EH (cell line): ENCODE measurements at regions not wholly inside any gene's neighbourhood (a gene's known extent, or its start where the extent isn't known, plus 50 kb on each side); places are given as distances from the start of the nearest gene placed in this dataset.

ENCODE experiments used
- DNase-seq: peaks from one replicate; pipeline ENCODE4 v3.0.0-alpha.2; 2015; ENCODE audit warnings: low read depth

GRCh38 chr15:35854316-35854715, 308.4 kb upstream of the DPH6 start:
- no peak for DNase-seq

DNA sequence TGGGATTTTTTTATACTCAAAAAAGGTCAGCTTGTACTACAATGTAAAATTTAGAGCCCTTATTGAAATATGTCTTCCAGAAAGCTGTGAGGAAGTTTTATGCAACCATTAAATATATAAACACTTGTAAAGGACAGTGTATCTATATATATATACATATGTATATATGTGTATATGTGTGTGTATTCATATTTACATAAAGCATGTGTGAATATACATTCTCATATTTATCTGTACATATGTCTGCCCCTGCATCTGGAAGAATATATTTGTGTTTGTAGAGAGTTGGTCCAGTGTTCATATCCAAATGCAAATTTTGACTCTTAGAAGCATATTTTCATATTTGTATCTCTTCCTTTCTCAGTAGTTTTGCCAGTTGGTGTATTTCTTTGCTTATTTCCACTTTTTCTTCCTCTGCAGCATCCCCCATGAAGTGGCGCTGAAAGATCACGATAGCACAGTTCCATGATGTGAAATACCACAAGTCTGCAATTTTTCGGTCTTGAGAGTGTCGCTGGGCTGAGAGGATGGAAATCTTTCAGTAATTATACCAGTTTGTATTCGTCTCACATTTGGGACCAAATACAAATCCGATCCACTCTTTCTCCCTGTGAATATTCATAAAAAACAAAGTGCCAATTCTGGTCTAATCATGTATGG, 311.7 kb upstream of the DPH6 start:
- no peak for DNase-seq

DNA sequence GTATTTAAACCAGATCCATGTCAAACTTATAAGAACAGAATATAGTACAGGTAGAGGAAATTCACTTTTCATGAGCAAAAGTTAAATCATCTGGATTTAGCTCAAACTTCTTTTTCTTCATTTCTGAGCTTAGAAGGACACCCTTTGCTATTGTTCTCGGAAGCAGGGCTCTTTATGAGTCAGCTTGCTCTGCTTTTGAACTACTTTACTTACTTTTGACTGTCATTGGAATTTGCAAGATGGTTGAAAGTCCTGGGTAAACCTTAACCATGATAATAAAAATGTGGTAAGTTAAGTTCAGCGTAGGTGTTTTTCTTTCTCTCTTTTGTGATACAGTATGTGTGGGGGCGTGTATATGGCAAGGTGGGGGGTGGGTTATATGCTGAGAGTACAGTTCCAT, 312.7 kb upstream of the DPH6 start:
- DNase-seq: no peak

DNA sequence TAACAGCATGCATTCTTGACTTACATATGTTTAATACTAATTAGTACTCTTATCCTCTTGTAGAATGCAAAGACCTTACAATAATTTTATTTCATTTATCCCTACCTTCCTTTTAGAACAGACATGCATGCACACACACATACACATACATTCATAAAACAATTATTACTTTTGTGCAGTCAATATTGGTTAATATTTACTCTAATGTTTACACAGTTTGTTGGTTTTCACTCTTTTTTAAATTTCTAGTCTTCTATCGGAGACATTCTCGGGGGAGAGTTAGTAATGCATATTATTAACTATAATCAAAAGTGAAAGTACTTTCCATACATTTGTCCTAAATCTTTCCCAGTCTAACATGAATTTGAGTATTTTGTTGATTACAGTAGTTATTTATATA, 317.7 kb upstream of the DPH6 start:
- DNase-seq: no peak

- DNase-seq: no peak
Measured at GRCh38 chr15:35867356-35867755, 321.4 kb upstream of the DPH6 start.

- DNase-seq: no peak
Measured at GRCh38 chr15:35871282-35871681, 325.3 kb upstream of the DPH6 start.

DNA sequence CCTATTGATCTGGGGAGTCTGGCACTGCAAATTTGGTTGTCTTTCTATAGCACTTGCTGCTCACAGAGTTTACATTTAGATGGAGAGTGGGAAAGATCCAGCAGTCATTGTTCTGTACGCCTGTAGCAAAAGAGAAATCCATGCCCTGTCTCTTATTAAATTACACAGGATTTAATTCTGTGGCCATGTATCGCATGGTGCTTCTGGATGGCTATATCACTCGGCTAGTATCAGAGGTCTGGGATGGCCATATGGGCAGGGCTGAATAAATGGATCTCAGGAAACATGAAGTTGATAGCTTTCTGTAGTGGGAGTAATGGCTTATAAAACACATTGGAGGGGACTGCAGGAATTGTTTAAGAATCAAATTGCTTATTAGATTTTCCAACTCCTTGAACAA, 325.8 kb upstream of the DPH6 start:
- no peak for DNase-seq

DNA sequence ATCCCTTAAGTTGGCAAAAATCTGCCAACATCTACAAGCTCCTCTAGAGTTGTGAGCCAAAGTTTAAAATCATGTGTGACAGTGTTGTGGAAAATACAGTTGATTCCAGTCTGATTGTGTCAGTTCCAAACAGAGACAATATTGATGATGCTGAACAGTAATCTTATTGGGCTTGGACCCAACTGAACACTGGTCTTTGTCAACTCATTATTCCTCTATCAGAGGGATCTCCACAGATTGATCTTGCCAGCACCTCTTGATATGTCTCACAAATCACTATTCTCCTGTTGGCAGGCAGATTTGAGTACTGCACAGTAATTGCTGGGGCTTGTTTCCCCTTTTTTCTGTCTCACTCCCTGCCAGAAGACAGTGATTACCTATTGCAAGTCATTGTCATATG, 326.6 kb upstream of the DPH6 start:
- DNase-seq: no peak

DNA sequence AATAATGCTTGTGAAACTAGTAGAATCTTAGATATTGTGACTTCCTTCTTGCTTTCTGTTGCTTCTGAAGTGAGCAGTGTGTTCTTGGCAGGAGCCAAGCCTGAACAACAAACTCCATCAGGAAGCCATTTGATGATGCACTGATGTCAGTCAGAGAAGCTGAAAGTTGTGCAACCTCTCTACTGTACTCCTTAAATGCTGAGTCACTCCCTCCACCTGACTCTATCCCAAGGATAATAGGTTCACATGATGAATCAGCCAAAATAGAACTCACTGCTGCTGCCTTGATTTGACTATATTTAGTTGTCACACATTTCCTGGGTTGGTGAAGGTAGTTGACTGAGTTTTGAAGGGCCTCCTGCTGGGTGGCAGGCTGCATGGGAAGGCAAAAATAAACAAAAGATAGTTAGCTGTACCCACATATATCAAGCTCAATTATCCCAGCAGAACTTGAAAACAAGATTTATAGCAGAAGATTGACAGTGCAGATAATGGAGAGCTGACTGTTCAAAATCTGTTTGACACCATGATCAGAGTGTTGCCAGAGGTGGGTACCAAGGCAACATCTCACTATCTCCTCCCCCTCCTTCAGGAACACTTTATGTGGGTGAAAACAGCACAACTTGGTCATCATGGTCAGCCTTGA, 328.4 kb upstream of the DPH6 start:
- peak; percentile 62 for DNase-seq

DNA sequence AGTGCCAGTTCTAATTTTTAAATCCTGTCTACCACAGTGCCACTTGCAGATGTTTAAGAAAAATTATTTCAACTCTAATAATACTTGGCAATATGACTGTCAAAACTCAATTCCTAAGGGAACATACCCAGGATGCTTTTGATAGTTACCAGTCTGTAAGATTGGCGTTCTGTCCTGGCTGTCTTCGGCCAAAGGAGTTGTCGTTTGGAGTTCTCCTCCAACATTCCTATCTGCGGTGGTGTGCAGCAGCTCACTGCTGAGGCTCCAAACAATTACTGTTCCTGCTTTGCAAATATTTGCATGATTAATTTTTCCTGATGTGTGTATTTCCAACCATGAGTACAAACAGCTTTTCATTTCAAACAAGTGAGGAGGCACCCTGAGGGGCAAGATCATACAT, 330.8 kb upstream of the DPH6 start:
- DNase-seq: no peak

- no peak for DNase-seq
Measured at GRCh38 chr15:35880896-35881295, 334.9 kb upstream of the DPH6 start.

DNA sequence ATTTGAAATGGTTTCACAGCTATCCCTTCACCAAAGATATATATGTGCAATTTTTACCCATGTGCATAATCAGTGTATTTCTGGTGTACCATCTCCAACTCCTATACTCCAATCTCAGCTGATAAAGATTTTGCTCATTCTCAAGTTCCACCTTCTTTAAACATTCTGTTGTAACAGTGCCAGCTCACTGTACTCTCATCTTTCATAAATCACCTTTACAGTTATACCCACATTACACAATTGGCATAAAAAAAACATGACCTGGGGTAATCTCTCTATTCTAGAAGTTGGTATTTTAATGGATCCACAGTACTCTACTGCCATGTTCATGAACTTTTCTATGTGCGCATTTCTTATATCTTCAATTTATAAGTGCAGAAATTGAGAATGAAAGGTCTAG, 339.9 kb upstream of the DPH6 start:
- DNase-seq: no peak

- DNase-seq: peak; percentile 11
Measured at GRCh38 chr15:35886765-35887164, 340.8 kb upstream of the DPH6 start.

GRCh38 chr15:35888815-35889214, 342.9 kb upstream of the DPH6 start:
- DNase-seq: no peak

DNA sequence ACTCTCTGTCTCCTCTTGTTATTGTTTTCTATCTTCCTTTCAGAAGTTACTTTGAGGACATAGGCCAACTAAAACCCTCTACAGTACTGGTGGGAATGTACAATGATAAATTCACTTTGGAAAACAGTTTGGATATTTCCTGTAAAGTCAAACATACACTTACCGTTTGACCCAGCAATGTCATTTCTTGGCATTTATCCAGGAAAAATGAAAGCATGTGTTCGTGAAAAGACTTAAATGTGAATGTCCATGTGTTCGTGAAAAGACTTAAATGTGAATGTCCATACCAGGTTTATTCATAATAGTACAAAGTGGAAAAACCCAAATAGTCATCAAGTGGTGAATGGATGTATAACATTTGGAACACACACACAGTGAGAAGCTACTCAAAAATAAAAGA, 361.5 kb upstream of the DPH6 start:
- no peak for DNase-seq

DNA sequence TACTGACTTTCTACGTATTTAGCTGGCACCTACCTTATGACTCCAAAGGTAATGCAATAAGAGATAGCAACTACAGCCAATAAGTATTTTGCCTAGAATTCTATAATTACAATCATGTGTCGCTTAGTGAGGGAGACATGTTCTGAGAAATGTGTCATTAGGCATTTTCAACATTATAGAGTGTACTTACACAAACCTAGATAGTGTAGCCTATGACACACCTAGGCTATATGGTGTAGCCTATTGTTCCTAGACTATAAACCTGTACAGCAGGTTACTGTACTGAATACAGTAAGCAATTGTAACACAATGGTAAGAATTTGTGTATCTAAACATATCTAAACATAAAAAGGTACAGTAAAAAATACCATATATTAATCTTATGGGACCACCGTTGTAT, 363.4 kb upstream of the DPH6 start:
- DNase-seq: no peak

GRCh38 chr15:35910227-35910626, 364.3 kb upstream of the DPH6 start:
- no peak for DNase-seq

DNA sequence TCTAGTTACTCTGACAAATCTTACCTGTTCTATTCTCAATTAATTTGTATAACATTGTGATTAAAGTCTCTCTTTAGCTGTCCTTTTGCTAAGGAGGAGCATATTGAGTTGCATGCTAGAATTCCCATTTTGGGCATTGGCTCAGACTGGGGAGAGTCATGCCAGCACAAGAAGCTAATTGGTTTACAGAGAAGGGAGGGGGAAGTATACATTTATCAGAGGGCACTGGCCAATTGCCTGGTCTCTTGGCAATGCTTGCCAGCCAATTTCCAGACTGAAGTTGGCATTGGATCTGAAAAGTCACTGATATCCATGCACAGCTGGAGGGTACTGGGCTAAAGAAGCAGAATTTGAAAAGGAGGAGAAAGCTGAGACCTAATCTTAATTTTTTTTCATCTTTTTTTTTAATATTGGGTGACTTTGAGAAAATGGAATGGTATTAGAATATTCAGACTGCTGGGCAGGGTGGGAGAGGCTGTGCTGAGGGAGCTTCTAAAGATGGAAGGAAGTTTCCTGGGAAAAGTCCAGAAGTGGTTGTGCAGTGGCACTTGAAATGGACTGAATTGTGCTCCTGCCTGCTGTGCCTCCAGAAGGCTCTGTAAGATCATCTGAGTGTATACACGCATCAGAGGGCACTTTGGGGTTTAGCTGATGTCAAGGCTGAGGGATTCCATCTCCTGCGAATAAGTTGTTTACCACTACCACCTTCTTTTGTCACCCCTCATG, 365.2 kb upstream of the DPH6 start:
- no peak for DNase-seq

DNA sequence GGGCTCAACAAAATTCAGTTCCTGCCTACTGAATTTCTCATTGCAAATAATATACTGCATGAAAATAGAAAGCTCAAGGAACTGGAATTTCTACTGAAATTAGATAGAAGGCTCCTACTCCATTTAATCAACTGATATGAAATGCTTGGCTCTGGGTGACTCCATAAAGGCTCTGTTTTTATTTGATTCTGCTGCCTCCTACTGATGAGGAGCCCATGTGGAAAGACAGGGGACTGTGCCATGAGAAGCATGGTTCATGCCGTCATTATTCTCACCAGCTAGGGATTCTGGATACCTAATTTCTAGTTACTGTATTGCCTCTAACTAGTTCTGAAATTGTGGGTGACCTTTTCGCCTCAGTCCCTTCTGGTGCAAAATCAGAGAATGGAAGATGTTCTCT, 366.2 kb upstream of the DPH6 start:
- DNase-seq: peak; percentile 15

- DNase-seq: no peak
Measured at GRCh38 chr15:35914573-35914972, 368.6 kb upstream of the DPH6 start.

GRCh38 chr15:35921046-35921445, 375.1 kb upstream of the DPH6 start:
- no peak for DNase-seq

DNA sequence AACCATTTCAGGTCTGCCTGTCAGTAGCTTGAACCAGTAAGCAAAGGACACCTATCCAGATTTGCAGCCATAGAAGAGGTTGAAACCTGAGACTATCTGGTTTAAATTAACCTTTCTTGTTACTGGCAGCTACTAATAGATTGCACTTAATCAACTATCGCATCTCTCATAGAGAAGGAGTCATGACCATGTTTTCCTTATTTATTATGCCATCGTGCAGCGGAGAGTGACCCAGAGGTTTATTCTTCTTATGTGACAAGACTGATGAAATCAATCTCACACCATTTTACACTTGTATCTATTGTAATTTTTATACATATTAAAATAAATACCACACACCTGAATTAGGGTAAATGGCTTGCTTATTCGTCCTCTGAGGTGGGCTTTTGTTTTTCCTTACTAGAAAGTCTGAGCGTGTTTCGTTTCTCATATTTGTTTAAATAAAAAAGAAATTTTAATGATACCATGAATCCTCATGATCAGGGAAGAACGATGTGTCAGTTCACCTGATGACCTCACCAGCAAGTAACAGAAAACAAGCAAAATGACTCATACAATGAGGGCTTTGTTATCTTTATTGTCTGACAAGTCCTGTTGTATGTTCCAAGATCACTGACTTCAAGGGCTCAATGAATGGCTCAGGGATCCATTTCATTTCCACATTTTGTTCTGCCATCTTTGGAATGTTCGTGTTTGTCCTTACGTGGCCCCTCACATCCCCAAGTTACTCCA, 379.5 kb upstream of the DPH6 start:
- no peak for DNase-seq

GRCh38 chr15:35926007-35926380, 380.0 kb upstream of the DPH6 start:
- DNase-seq: peak; percentile 9
